Mesenchymal stem cell (in vitro differentiated cells and primary cell): ENCODE measurements at regions not wholly inside any gene's neighbourhood (a gene's known extent, or its start where the extent isn't known, plus 50 kb on each side); places are given as distances from the start of the nearest gene placed in this dataset.
"Not testable (repeated sequence)": the region's sequence is repeated elsewhere in the genome, so short reads cannot be mapped to it uniquely, and the experiment has no call there.

Source experiments
- DNase-seq: peaks from one replicate; pipeline ENCODE4 v3.0.0-alpha.2; 2013
- H2AFZ ChIP-seq: one replicate; pipeline ENCODE4 v1.6.1; 2013; ENCODE audit warnings: low read depth, mild to moderate bottlenecking, control low read depth, inconsistent platforms, low read length, moderate library complexity
- H2AK5ac ChIP-seq: 2 replicates; pipeline ENCODE4 v1.6.1; 2013; ENCODE audit warnings: low read length, moderate library complexity, mild to moderate bottlenecking, inconsistent platforms; ENCODE audit not compliant: severe bottlenecking
- H2BK120ac ChIP-seq: one replicate; pipeline ENCODE4 v1.6.1; 2013; ENCODE audit warnings: low read depth, mild to moderate bottlenecking, inconsistent platforms, low read length, moderate library complexity
- H2BK12ac ChIP-seq, 2 experiments: one replicate each; pipeline ENCODE4 v1.6.1; 2013; ENCODE audit warnings: inconsistent platforms in 2 of 2, low read length in 2 of 2, mild to moderate bottlenecking in 2 of 2, moderate library complexity in 2 of 2, control low read depth in 1 of 2
- H2BK15ac ChIP-seq: one replicate; pipeline ENCODE4 v1.6.1; 2013; ENCODE audit warnings: mild to moderate bottlenecking, low read depth, inconsistent platforms; ENCODE audit not compliant: poor library complexity, severe bottlenecking
- H2BK5ac ChIP-seq: 2 replicates; pipeline ENCODE4 v1.6.1; 2013; ENCODE audit warnings: low read depth, mild to moderate bottlenecking, low read length, control low read depth, inconsistent platforms; ENCODE audit not compliant: poor library complexity, severe bottlenecking
- H3K14ac ChIP-seq, 2 experiments: one replicate each; pipeline ENCODE4 v1.6.1; 2013; ENCODE audit warnings: inconsistent platforms in 2 of 2, low read length in 2 of 2, control low read depth in 1 of 2, mild to moderate bottlenecking in 1 of 2, moderate library complexity in 1 of 2
- H3K18ac ChIP-seq, 2 experiments: one replicate each; pipeline ENCODE4 v1.6.1; 2013; ENCODE audit warnings: inconsistent platforms in 2 of 2, low read length in 2 of 2, control low read depth in 1 of 2, low read depth in 1 of 2, mild to moderate bottlenecking in 1 of 2
- H3K23ac ChIP-seq, 2 experiments: one replicate each; pipeline ENCODE4 v1.6.1; 2013; ENCODE audit warnings: inconsistent platforms in 2 of 2, low read length in 2 of 2, mild to moderate bottlenecking in 2 of 2, moderate library complexity in 2 of 2, control low read depth in 1 of 2
- H3K27ac ChIP-seq: 2 replicates; pipeline ENCODE4 v1.5.1; 2013; ENCODE audit warnings: mild to moderate bottlenecking, moderate library complexity, low read length, control low read depth, inconsistent platforms; ENCODE audit not compliant: poor library complexity, severe bottlenecking
- H3K27me3 ChIP-seq, 2 experiments: 2 replicates each; pipeline versions ENCODE4 v1.6.1 to v1.7.0; 2013; ENCODE audit warnings: low read length in 2 of 2, mild to moderate bottlenecking in 2 of 2, moderate library complexity in 2 of 2, control low read depth in 1 of 2, inconsistent platforms in 1 of 2; ENCODE audit not compliant: control insufficient read depth in 1 of 2, insufficient read depth in 1 of 2
- H3K36me3 ChIP-seq, 2 experiments: 2 replicates each; pipeline versions ENCODE4 v1.6.1 to v1.7.0; 2013; ENCODE audit warnings: low read length in 2 of 2, control low read depth in 1 of 2, inconsistent platforms in 1 of 2, low read depth in 1 of 2, mild to moderate bottlenecking in 1 of 2; ENCODE audit not compliant: insufficient read depth in 2 of 2, control insufficient read depth in 1 of 2
- H3K4ac ChIP-seq, 2 experiments: one replicate each; pipeline ENCODE4 v1.6.1; 2013; ENCODE audit warnings: inconsistent platforms in 2 of 2, low read length in 2 of 2, mild to moderate bottlenecking in 2 of 2, moderate library complexity in 2 of 2, control low read depth in 1 of 2, low read depth in 1 of 2
- H3K4me1 ChIP-seq: 2 replicates; pipeline ENCODE4 v1.6.1; 2013; ENCODE audit warnings: low read depth, low read length, control low read depth; ENCODE audit not compliant: control insufficient read depth, insufficient read depth
- H3K4me2 ChIP-seq: 2 replicates; pipeline ENCODE4 v1.6.1; 2013; ENCODE audit warnings: low read length, mild to moderate bottlenecking, inconsistent platforms; ENCODE audit not compliant: poor library complexity, severe bottlenecking
- H3K4me3 ChIP-seq, 2 experiments: 2 replicates each; pipeline versions ENCODE4 v1.5.1 to v1.7.0; 2013; ENCODE audit warnings: low read length in 2 of 2, mild to moderate bottlenecking in 2 of 2, control low read depth in 1 of 2, low read depth in 1 of 2; ENCODE audit not compliant: insufficient read depth in 1 of 2
- H3K79me1 ChIP-seq: replicated peaks from 2 replicates; pipeline ENCODE4 v1.6.1; 2013; ENCODE audit warnings: mild to moderate bottlenecking, control low read depth, low read length, inconsistent platforms; ENCODE audit not compliant: poor library complexity, severe bottlenecking
- H3K9ac ChIP-seq: 2 replicates; pipeline ENCODE4 v1.7.0; 2013; ENCODE audit warnings: mild to moderate bottlenecking, low read length, moderate library complexity
- H3K9me3 ChIP-seq: 2 replicates; pipeline ENCODE4 v1.7.0; 2013; ENCODE audit warnings: mild to moderate bottlenecking, low read length; ENCODE audit not compliant: control insufficient read depth
- H4K8ac ChIP-seq: one replicate; pipeline ENCODE4 v1.6.1; 2013; ENCODE audit warnings: inconsistent platforms, mild to moderate bottlenecking, low read length, moderate library complexity
- H4K91ac ChIP-seq: one replicate; pipeline ENCODE4 v1.6.1; 2013; ENCODE audit warnings: mild to moderate bottlenecking, low read length, inconsistent platforms
- WGBS: methylation state at CpG from one replicate; pipeline ENCODE4 v1.1.7; 2013; ENCODE audit warnings: mixed read lengths; 5-methylcytosine and 5-hydroxymethylcytosine counted together

DNA sequence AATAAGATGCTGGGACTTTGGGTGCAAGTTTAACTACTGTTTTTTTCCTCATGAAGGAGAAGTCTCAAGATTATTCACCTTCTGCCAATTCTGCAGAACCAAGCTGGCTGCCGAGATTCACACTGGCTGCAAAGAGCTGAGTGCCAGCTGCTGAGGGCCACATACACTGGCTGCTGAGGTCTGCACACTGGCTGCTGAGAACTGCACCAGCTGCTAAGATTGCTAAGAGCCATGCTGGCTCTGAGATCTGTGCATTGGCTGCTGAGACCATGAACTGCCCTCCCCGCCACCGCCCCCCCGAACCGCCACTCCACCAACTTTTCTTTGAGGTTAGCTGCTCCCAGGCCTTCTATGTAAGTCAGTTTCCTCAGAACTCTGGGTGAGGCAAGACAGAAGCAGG lies 330.3 kb downstream of the CBLL2 start:
- Histone ChIP-seq H3K4ac (no peak overlapping the region), H2AFZ (no peak overlapping the region), H3K4me1 (no peaks in the 10 kb centered on the region), H3K4me3 (no peak overlapping the region), H2AK5ac (no peak overlapping the region), H3K27ac (no peak overlapping the region), H4K8ac (no peak overlapping the region), H3K9ac (no peak overlapping the region), H3K36me3 (no peaks in the 10 kb centered on the region), H3K9me3 (no peaks in the 10 kb centered on the region), H3K18ac (no peak overlapping the region), H3K4me2 (no peak overlapping the region), H2BK15ac (no peak overlapping the region), H2BK12ac (no peak overlapping the region), H3K27me3 (no peaks in the 10 kb centered on the region), H2BK5ac (no peak overlapping the region), H2BK120ac (no peak overlapping the region), H4K91ac (no peak overlapping the region), H3K14ac (no peak overlapping the region), H3K23ac (no peak overlapping the region), H3K79me1 (no peaks in the 10 kb centered on the region)
- 98% methylated on average over 5 of the region's 5 CpGs for WGBS
- no peak for DNase-seq

DNA sequence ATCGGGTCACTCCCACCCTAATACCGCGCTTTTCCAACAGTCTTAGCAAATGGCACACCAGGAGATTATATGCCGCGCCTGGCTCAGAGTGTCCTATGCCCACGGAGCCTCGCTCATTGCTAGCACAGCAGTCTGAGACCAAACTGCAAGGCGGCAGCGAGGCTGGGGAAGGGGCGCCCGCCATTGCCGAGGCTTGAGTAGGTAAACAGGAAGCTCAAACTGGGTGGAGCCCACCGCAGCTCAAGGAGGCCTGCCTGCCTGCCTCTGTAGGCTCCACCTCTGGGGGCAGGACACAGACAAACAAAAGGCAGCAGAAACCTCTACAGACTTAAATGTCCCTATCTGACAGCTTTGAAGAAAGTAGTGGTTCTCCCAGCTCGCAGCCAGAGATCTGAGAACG lies 336.7 kb downstream of the CBLL2 start:
- not testable (repeated sequence) for H2BK15ac ChIP-seq, H3K14ac ChIP-seq, H3K4ac ChIP-seq, DNase-seq, H3K27me3 ChIP-seq, H3K23ac ChIP-seq, H3K4me3 ChIP-seq, H2BK5ac ChIP-seq, H3K18ac ChIP-seq, H3K4me2 ChIP-seq, H3K9ac ChIP-seq, H3K79me1 ChIP-seq, H3K9me3 ChIP-seq, H3K27ac ChIP-seq, H3K36me3 ChIP-seq, H2BK120ac ChIP-seq, H4K8ac ChIP-seq, H2AK5ac ChIP-seq, H4K91ac ChIP-seq, H2AFZ ChIP-seq, H3K4me1 ChIP-seq, H2BK12ac ChIP-seq
- WGBS, result 93% methylated on average over 9 of the region's 15 CpGs

DNA sequence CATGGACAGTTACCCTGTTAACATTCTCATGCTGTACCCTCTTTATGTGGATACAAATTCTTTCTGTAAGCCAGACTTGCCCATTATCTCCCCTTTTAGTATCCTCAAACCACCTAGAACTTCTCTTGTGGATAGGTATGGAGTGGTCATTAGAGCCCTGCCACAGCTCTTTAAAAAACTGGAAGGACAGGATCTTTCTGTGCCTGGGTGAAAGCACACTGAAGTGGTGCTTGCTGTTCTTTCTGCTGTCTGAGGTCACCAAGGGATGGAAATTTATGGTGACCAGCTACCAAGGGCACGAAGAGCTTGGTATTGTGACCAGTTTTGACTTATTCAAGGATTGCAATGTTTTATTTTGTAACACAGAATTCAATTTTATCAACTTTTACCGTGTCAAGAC lies 344.2 kb downstream of the CBLL2 start:
- Histone ChIP-seq H4K8ac (no peak overlapping the region), H4K91ac (no peak overlapping the region), H3K14ac (no peak overlapping the region), H3K27me3 (no peaks in the 10 kb centered on the region), H3K36me3 (no peaks in the 10 kb centered on the region), H3K23ac (no peak overlapping the region), H3K9me3 (no peaks in the 10 kb centered on the region), H2BK15ac (no peak overlapping the region), H2BK12ac (no peak overlapping the region), H3K4me1 (no peaks in the 10 kb centered on the region), H3K4me3 (no peak overlapping the region), H3K18ac (no peak overlapping the region), H2BK5ac (no peak overlapping the region), H3K79me1 (no peaks in the 10 kb centered on the region), H2AK5ac (no peak overlapping the region), H2AFZ (no peak overlapping the region), H3K4me2 (no peak overlapping the region), H3K4ac (no peak overlapping the region), H2BK120ac (no peak overlapping the region), H3K9ac (no peak overlapping the region), H3K27ac (no peak overlapping the region)
- no peak for DNase-seq
- no CpG with 5 or more reads among the region's 2 CpGs for WGBS

DNA sequence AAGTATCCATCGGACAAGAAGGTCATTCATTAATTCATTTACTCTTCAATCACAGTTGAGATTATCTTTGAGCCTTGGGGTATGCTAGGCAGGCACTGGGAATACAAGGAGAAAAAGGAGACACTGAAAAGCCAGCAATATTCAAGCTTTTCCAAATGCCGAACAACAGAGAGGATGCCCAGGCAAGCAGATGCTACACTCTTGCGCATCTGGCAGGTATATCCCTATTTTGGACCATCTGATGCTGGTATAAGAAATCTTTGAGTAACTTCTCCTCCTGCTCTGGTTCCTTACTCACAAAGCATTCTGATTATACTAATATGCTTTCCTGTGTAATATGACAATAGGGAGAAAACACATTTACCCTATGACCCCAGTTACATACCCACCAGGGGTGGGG lies 354.9 kb downstream of the CBLL2 start:
- Histone ChIP-seq H3K27ac (no peak overlapping the region), H3K4me1 (no peaks in the 10 kb centered on the region), H3K27me3 (no peaks in the 10 kb centered on the region), H2BK5ac (no peak overlapping the region), H3K4me2 (no peak overlapping the region), H3K18ac (no peak overlapping the region), H2BK15ac (no peak overlapping the region), H2AFZ (no peak overlapping the region), H3K14ac (no peak overlapping the region), H3K23ac (no peak overlapping the region), H3K4ac (no peak overlapping the region), H2AK5ac (no peak overlapping the region), H4K91ac (no peak overlapping the region), H2BK12ac (no peak overlapping the region), H3K9ac (no peak overlapping the region), H2BK120ac (no peak overlapping the region), H3K36me3 (no peaks in the 10 kb centered on the region), H3K79me1 (no peaks in the 10 kb centered on the region), H3K9me3 (no peaks in the 10 kb centered on the region), H3K4me3 (no peak overlapping the region), H4K8ac (no peak overlapping the region)
- DNase-seq, result no peak
- WGBS, result no CpG with 5 or more reads among the region's 3 CpGs
